H9 (cell line): ENCODE measurements at regions not wholly inside any gene's neighbourhood (a gene's known extent, or its start where the extent isn't known, plus 50 kb on each side); places are given as distances from the start of the nearest gene placed in this dataset.

Source experiments
- DNase-seq: peaks from one replicate; pipeline ENCODE4 v3.0.0-alpha.2; 2017
- H2AFZ ChIP-seq: one replicate; pipeline ENCODE4 v1.6.1; 2013; ENCODE audit warnings: mild to moderate bottlenecking, low read length, control low read depth, moderate library complexity
- H2AK5ac ChIP-seq: 2 replicates; pipeline ENCODE4 v1.6.1; 2013; ENCODE audit warnings: low read length, control low read depth, mixed read lengths; ENCODE audit not compliant: insufficient read length
- H2BK120ac ChIP-seq: one replicate; pipeline ENCODE4 v1.6.1; 2013; ENCODE audit warnings: low read depth, mild to moderate bottlenecking, low read length, control low read depth, inconsistent platforms; ENCODE audit not compliant: poor library complexity, severe bottlenecking
- H2BK12ac ChIP-seq: 2 replicates; pipeline ENCODE4 v1.6.1; 2013; ENCODE audit warnings: low read length, control low read depth, mixed read lengths, low read depth; ENCODE audit not compliant: insufficient read length
- H2BK15ac ChIP-seq: 2 replicates; pipeline ENCODE4 v1.6.1; 2013; ENCODE audit warnings: low read depth, low read length, control low read depth
- H2BK20ac ChIP-seq: one replicate; pipeline ENCODE4 v1.6.1; 2013; ENCODE audit warnings: low read depth, mild to moderate bottlenecking, low read length, control low read depth, inconsistent platforms; ENCODE audit not compliant: poor library complexity, severe bottlenecking
- H2BK5ac ChIP-seq: 2 replicates; pipeline ENCODE4 v1.6.1; 2013; ENCODE audit warnings: low read length, control low read depth, mixed read lengths; ENCODE audit not compliant: insufficient read length
- H3K14ac ChIP-seq: 2 replicates; pipeline ENCODE4 v1.6.1; 2013; ENCODE audit warnings: low read length, control low read depth; ENCODE audit not compliant: insufficient read depth
- H3K18ac ChIP-seq: 2 replicates; pipeline ENCODE4 v1.6.1; 2013; ENCODE audit warnings: low read depth, mild to moderate bottlenecking, mixed read lengths, low read length, control low read depth; ENCODE audit not compliant: insufficient read length
- H3K23ac ChIP-seq: 2 replicates; pipeline ENCODE4 v1.6.1; 2013; ENCODE audit warnings: low read length, control low read depth, mixed read lengths, low read depth; ENCODE audit not compliant: insufficient read length
- H3K23me2 ChIP-seq: 2 replicates; pipeline ENCODE4 v1.6.1; 2013; ENCODE audit warnings: low read depth, mild to moderate bottlenecking, mixed read lengths, low read length, control low read depth; ENCODE audit not compliant: insufficient read length, poor library complexity, severe bottlenecking
- H3K27ac ChIP-seq: 2 replicates; pipeline ENCODE4 v1.5.1; 2013; ENCODE audit warnings: low read length, control low read depth, mixed read lengths, low read depth; ENCODE audit not compliant: insufficient read length
- H3K27me3 ChIP-seq: 2 replicates; pipeline ENCODE4 v1.6.1; 2013; ENCODE audit warnings: low read length, control low read depth, inconsistent platforms; ENCODE audit not compliant: insufficient read depth
- H3K4ac ChIP-seq: 2 replicates; pipeline ENCODE4 v1.6.1; 2013; ENCODE audit warnings: low read depth, mild to moderate bottlenecking, control low read depth, inconsistent platforms, low read length, moderate library complexity
- H3K4me1 ChIP-seq: 2 replicates; pipeline ENCODE4 v1.6.1; 2013; ENCODE audit warnings: low read length, control low read depth, inconsistent platforms; ENCODE audit not compliant: insufficient read depth
- H3K4me2 ChIP-seq: 2 replicates; pipeline ENCODE4 v1.6.1; 2013; ENCODE audit warnings: low read length, control low read depth, mixed read lengths; ENCODE audit not compliant: insufficient read length, insufficient read depth
- H3K56ac ChIP-seq: 2 replicates; pipeline ENCODE4 v1.6.1; 2013; ENCODE audit warnings: low read depth, mild to moderate bottlenecking, mixed read lengths, low read length, control low read depth; ENCODE audit not compliant: insufficient read length
- H3K79me1 ChIP-seq: 2 replicates; pipeline ENCODE4 v1.6.1; 2013; ENCODE audit warnings: low read depth, mild to moderate bottlenecking, moderate library complexity, low read length, control low read depth, inconsistent platforms; ENCODE audit not compliant: insufficient read depth, poor library complexity, severe bottlenecking
- H3K79me2 ChIP-seq: 2 replicates; pipeline ENCODE4 v1.6.1; 2013; ENCODE audit warnings: low read length, control low read depth, inconsistent platforms; ENCODE audit not compliant: insufficient read depth
- H3K9ac ChIP-seq: 2 replicates; pipeline ENCODE4 v1.6.1; 2013; ENCODE audit warnings: low read length, control low read depth, mixed read lengths; ENCODE audit not compliant: insufficient read length; ENCODE audit errors: extremely low read depth
- H3K9me3 ChIP-seq: one replicate; pipeline ENCODE4 v1.6.1; 2013; ENCODE audit warnings: low read depth, low read length, inconsistent platforms; ENCODE audit not compliant: control insufficient read depth
- H3T11ph ChIP-seq: one replicate; pipeline ENCODE4 v1.6.1; 2013; ENCODE audit warnings: mild to moderate bottlenecking, low read length, control low read depth, inconsistent platforms
- H4K20me1 ChIP-seq: one replicate; pipeline ENCODE4 v1.6.1; 2013; ENCODE audit not compliant: control insufficient read depth, insufficient read length, insufficient read depth
- H4K5ac ChIP-seq: 2 replicates; pipeline ENCODE4 v1.6.1; 2013; ENCODE audit warnings: low read depth, mild to moderate bottlenecking, mixed read lengths, low read length, control low read depth; ENCODE audit not compliant: insufficient read length
- H4K8ac ChIP-seq: replicated peaks from 2 replicates; pipeline ENCODE4 v1.6.1; 2013; ENCODE audit warnings: low read length, control low read depth, mixed read lengths, low read depth; ENCODE audit not compliant: insufficient read length
- H4K91ac ChIP-seq: 2 replicates; pipeline ENCODE4 v1.6.1; 2013; ENCODE audit warnings: low read depth, mild to moderate bottlenecking, moderate library complexity, mixed read lengths, low read length, control low read depth; ENCODE audit not compliant: insufficient read length
- H3K27ac Mint-ChIP-seq, 3 experiments: 2 replicates in 2 of 3; 3 replicates in 1 of 3; pipeline ENCODE4 v1.8.0; 2020 to 2021; ENCODE audit warnings: mixed read lengths in 3 of 3, mild to moderate bottlenecking in 1 of 3, moderate library complexity in 1 of 3
- H3K27me3 Mint-ChIP-seq: 2 replicates; pipeline ENCODE4 v1.8.0; 2021; ENCODE audit warnings: low read depth, mild to moderate bottlenecking, moderate library complexity, mixed read lengths
- H3K36me3 Mint-ChIP-seq, 3 experiments: 2 replicates in 2 of 3; 3 replicates in 1 of 3; pipeline ENCODE4 v1.8.0; 2020 to 2021; ENCODE audit warnings: low read depth in 3 of 3, mixed read lengths in 3 of 3; ENCODE audit not compliant: insufficient read depth in 1 of 3
- H3K4me1 Mint-ChIP-seq, 2 experiments: 2 replicates each; pipeline ENCODE4 v1.8.0; 2020; ENCODE audit warnings: mixed read lengths in 2 of 2
- H3K4me3 Mint-ChIP-seq, 2 experiments: 2 replicates in 1 of 2; 3 replicates in 1 of 2; pipeline ENCODE4 v1.8.0; 2020 to 2021; ENCODE audit warnings: mild to moderate bottlenecking in 2 of 2, mixed read lengths in 2 of 2, moderate library complexity in 1 of 2
- H3K9me3 Mint-ChIP-seq, 2 experiments: 2 replicates in 1 of 2; 3 replicates in 1 of 2; pipeline ENCODE4 v1.8.0; 2020; ENCODE audit warnings: mild to moderate bottlenecking in 2 of 2, mixed read lengths in 2 of 2, moderate library complexity in 1 of 2
- WGBS: extraction: QIAGEN DNeasy Blood & Tissue Kit; methylation state at CpG from one replicate; pipeline ENCODE4 v1.1.7; 2013; ENCODE audit warnings: missing lambda C conversion rate, low lambda C conversion rate, mixed read lengths; ENCODE audit not compliant: insufficient read length; ENCODE audit errors: extremely low coverage; 5-methylcytosine and 5-hydroxymethylcytosine counted together
- TF ChIP-seq, protein P1 (sequence below): fragments of 200-600 bp; sonication (generic); conservative IDR thresholded peaks from 3 replicates; pipeline ENCODE4 v1.8.0; 2021; ENCODE audit warnings: antibody characterized with exemption, mild to moderate bottlenecking

DNA sequence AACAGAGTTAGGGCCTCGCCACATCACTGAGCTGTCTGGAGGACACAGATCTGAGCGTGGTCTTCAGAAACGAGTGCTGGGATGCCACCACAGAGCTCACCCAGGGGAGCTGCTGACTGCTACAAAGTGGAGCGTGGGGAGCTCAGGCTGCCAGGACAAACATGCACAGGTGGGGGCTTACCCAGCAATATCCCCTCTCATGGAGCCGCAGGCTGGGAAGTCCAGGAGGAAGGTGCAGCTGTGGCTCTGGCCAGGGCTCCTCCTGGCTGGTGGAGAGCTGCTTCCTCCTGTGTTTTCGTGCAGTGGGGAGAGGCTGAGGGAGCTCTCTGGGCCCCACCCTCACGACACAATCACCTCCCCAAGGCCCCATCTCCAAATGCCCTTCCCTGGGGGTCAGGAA lies 368.6 kb upstream of the IRX4 start:
- H3K4me2 ChIP-seq: no peak overlapping the region
- H3K14ac ChIP-seq: no peak overlapping the region
- H3K4me1 ChIP-seq: no peaks in the 10 kb centered on the region
- Mint-ChIP-seq H3K27ac (no peak overlapping the region), H3K27me3 (peaks cover 4% of the 10 kb centered on the region), H3K4me3 (no peak overlapping the region), H3K9me3 (peaks cover 14 to 16% of the 10 kb centered on the region in 2 experiments; a peak in 4 of 5 replicates), H3K4me1 (peaks cover 4 to 14% of the 10 kb centered on the region in 2 experiments; a peak in 3 of 4 replicates), H3K36me3 (peaks cover 0 to 14% (median 2%) of the 10 kb centered on the region in 3 experiments; a peak in 1 of 7 replicates)
- no peak overlapping the region for H3K4ac ChIP-seq
- no peak overlapping the region for H3K23ac ChIP-seq
- no peak overlapping the region for H2BK15ac ChIP-seq
- H2AK5ac ChIP-seq: no peak overlapping the region
- TF ChIP-seq, protein P1, sequence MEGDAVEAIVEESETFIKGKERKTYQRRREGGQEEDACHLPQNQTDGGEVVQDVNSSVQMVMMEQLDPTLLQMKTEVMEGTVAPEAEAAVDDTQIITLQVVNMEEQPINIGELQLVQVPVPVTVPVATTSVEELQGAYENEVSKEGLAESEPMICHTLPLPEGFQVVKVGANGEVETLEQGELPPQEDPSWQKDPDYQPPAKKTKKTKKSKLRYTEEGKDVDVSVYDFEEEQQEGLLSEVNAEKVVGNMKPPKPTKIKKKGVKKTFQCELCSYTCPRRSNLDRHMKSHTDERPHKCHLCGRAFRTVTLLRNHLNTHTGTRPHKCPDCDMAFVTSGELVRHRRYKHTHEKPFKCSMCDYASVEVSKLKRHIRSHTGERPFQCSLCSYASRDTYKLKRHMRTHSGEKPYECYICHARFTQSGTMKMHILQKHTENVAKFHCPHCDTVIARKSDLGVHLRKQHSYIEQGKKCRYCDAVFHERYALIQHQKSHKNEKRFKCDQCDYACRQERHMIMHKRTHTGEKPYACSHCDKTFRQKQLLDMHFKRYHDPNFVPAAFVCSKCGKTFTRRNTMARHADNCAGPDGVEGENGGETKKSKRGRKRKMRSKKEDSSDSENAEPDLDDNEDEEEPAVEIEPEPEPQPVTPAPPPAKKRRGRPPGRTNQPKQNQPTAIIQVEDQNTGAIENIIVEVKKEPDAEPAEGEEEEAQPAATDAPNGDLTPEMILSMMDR: no peak
- H3K9ac ChIP-seq: no peak overlapping the region
- no peak overlapping the region for H3K18ac ChIP-seq
- H3T11ph ChIP-seq: no peak overlapping the region
- H3K79me1 ChIP-seq: no peaks in the 10 kb centered on the region
- no peak overlapping the region for H2BK5ac ChIP-seq
- H3K23me2 ChIP-seq: no peaks in the 10 kb centered on the region
- H3K27me3 ChIP-seq: no peaks in the 10 kb centered on the region
- no peak overlapping the region for H2BK120ac ChIP-seq
- DNase-seq: no peak
- no peak overlapping the region for H4K91ac ChIP-seq
- no peak overlapping the region for H2BK20ac ChIP-seq
- no peaks in the 10 kb centered on the region for H4K20me1 ChIP-seq
- no peak overlapping the region for H3K27ac ChIP-seq
- WGBS: no CpG with 5 or more reads among the region's 7 CpGs
- H4K5ac ChIP-seq: no peak overlapping the region
- H3K9me3 ChIP-seq: no peaks in the 10 kb centered on the region
- H3K79me2 ChIP-seq: no peaks in the 10 kb centered on the region
- H2BK12ac ChIP-seq: no peak overlapping the region
- no peak overlapping the region for H3K56ac ChIP-seq
- H2AFZ ChIP-seq: no peak overlapping the region
- no peak overlapping the region for H4K8ac ChIP-seq
